ENCODE measurements at regions not wholly inside any gene's neighbourhood (a gene's known extent, or its start where the extent isn't known, plus 50 kb on each side); places are given as distances from the start of the nearest gene placed in this dataset.
A peak's percentile ranks its signal among the peaks of the same experiment; 100 is the strongest.

GRCh38 chr20:40335901-40336351, 353.1 kb downstream of the MAFB start:
- H3K36me3 ChIP-seq (ENCODE audit: control insufficient read depth in 2 of 2, insufficient read depth in 1 of 2, low read length in 2 of 2), result no peaks in the 10 kb centered on the region
- no peaks in the 10 kb centered on the region for H3K9me3 ChIP-seq (ENCODE audit: control insufficient read depth, insufficient read depth, low read depth, low read length)
- ChIA-PET CTCF (interaction anchor here (0.7 to 1.2 kb wide), 2 partner anchors 11 to 1067 kb away, joined by 3 read pairs; no protein-coding TSS in a partner anchor), POLR2A (no interaction called here)
- no peak overlapping the region for H3K4me3 ChIP-seq (ENCODE audit: low read depth, low read length)
- TF ChIP-seq GLI2 (tag by site-specific recombination; IDR thresholded peaks at IDR 0.05; ENCODE audit: borderline replicate concordance, low read depth), result no peak
- TF ChIP-seq ZBTB20 (tag by site-specific recombination; IDR thresholded peaks at IDR 0.05), result no peak
- no peak for TF ChIP-seq ZNF19 (tag by site-specific recombination; IDR thresholded peaks at IDR 0.05; ENCODE audit: low read depth)
- TF ChIP-seq ZNF302 (tag by site-specific recombination; IDR thresholded peaks at IDR 0.05; ENCODE audit: low read depth), result no peak
- no peak for TF ChIP-seq ZBTB7A (tag by site-specific recombination; IDR thresholded peaks at IDR 0.05; ENCODE audit: low read depth)
- TF ChIP-seq HOXC10 (CRISPR knock-in tag; IDR thresholded peaks at IDR 0.05), result no peak
- TF ChIP-seq MYNN (tag by site-specific recombination; IDR thresholded peaks at IDR 0.05; ENCODE audit: borderline replicate concordance), result no peak
- TF ChIP-seq TCF7L2 (IDR thresholded peaks at IDR 0.05; ENCODE audit: borderline replicate concordance, low read depth, low read length), result no peak
- no peak for TF ChIP-seq ZNF514 (tag by site-specific recombination; IDR thresholded peaks at IDR 0.05)
- TF ChIP-seq ZNF211 (tag by site-specific recombination; IDR thresholded peaks at IDR 0.05; ENCODE audit: low read depth), result no peak
- no peak for TF ChIP-seq ZNF155 (tag by site-specific recombination; IDR thresholded peaks at IDR 0.05)
- no peak for TF ChIP-seq ZNF112 (tag by site-specific recombination; IDR thresholded peaks at IDR 0.05)
- no peak for TF ChIP-seq ZNF48 (tag by site-specific recombination; IDR thresholded peaks at IDR 0.05)
- TF ChIP-seq IKZF3 (tag by site-specific recombination; IDR thresholded peaks at IDR 0.05), result no peak
- no peak for TF ChIP-seq ZNF311 (tag by site-specific recombination; IDR thresholded peaks at IDR 0.05; ENCODE audit: borderline replicate concordance)
- TF ChIP-seq ZNF610 (tag by site-specific recombination; IDR thresholded peaks at IDR 0.05; ENCODE audit: borderline replicate concordance), result no peak
- no peak for TF ChIP-seq ZNF830 (tag by site-specific recombination; IDR thresholded peaks at IDR 0.05; ENCODE audit: low read depth)
- no peak for TF ChIP-seq ZNF341 (tag by site-specific recombination; IDR thresholded peaks at IDR 0.05; ENCODE audit: low read depth)
- TF ChIP-seq ZNF266 (tag by site-specific recombination; IDR thresholded peaks at IDR 0.05; ENCODE audit: low read depth), result no peak
- H3K4me1 ChIP-seq (ENCODE audit: control insufficient read depth, insufficient read depth, low read length), result no peaks in the 10 kb centered on the region
- H3K27ac ChIP-seq (ENCODE audit: extremely low read depth, low read depth, low read length), result no peak overlapping the region

- no peaks in the 10 kb centered on the region for H3K9me3 ChIP-seq (ENCODE audit: control insufficient read depth, insufficient read depth, low read depth, low read length)
- no peaks in the 10 kb centered on the region for H3K4me1 ChIP-seq (ENCODE audit: control insufficient read depth, insufficient read depth, low read length)
- POLR2A ChIA-PET, result no interaction called here
- H3K4me3 ChIP-seq (ENCODE audit: low read depth, low read length), result no peak overlapping the region
- H3K27ac ChIP-seq (ENCODE audit: extremely low read depth, low read depth, low read length), result no peak overlapping the region
- CTCF ChIA-PET, result interaction anchor here (0.6 to 1.2 kb wide), 2 partner anchors 12 to 196 kb away, joined by 3 read pairs; no protein-coding TSS in a partner anchor
- H3K36me3 ChIP-seq (ENCODE audit: control insufficient read depth in 2 of 2, insufficient read depth in 1 of 2, low read length in 2 of 2), result no peaks in the 10 kb centered on the region
- TF ChIP-seq ZNF292 (tag by site-specific recombination; IDR thresholded peaks at IDR 0.05; ENCODE audit: borderline replicate concordance, low read depth), result no peak
- peak; percentile 74 for TF ChIP-seq ZFHX2 (tag by site-specific recombination; conservative IDR thresholded peaks at IDR 0.05)
- peak; percentile 82 for TF ChIP-seq EGR2 (tag by site-specific recombination; IDR thresholded peaks at IDR 0.05; ENCODE audit: low read depth)
Observed at GRCh38 chr20:40335437-40335836, 353.6 kb downstream of the MAFB start.

- CTCF ChIA-PET, result no interaction called here
- POLR2A ChIA-PET, result no interaction called here
- Histone ChIP-seq H3K36me3 (ENCODE audit: control insufficient read depth in 2 of 2, insufficient read depth in 1 of 2, low read length in 2 of 2) (no peaks in the 10 kb centered on the region), H3K9me3 (ENCODE audit: control insufficient read depth, insufficient read depth, low read depth, low read length) (no peaks in the 10 kb centered on the region), H3K4me3 (ENCODE audit: low read depth, low read length) (no peak overlapping the region), H3K27ac (ENCODE audit: extremely low read depth, low read depth, low read length) (no peak overlapping the region), H3K4me1 (ENCODE audit: control insufficient read depth, insufficient read depth, low read length) (no peaks in the 10 kb centered on the region)
- TF ChIP-seq PRDM10 (tag by site-specific recombination; IDR thresholded peaks at IDR 0.05) (no peak), ZSCAN18 (tag by site-specific recombination; IDR thresholded peaks at IDR 0.05) (no peak), ZNF37A (tag by site-specific recombination; IDR thresholded peaks at IDR 0.05) (no peak), ZNF529 (tag by site-specific recombination; IDR thresholded peaks at IDR 0.05; ENCODE audit: insufficient replicate concordance) (no peak), HOXA7 (CRISPR knock-in tag; IDR thresholded peaks at IDR 0.05; ENCODE audit: borderline replicate concordance) (no peak), ZBTB17 (tag by site-specific recombination; IDR thresholded peaks at IDR 0.05) (no peak)
Observed at GRCh38 chr20:40333591-40333990, 355.4 kb downstream of the MAFB start.

Data from HEK293 (cell line).